ENCODE measurements at regions not wholly inside any gene's neighbourhood (a gene's known extent, or its start where the extent isn't known, plus 50 kb on each side); places are given as distances from the start of the nearest gene placed in this dataset.

DNA sequence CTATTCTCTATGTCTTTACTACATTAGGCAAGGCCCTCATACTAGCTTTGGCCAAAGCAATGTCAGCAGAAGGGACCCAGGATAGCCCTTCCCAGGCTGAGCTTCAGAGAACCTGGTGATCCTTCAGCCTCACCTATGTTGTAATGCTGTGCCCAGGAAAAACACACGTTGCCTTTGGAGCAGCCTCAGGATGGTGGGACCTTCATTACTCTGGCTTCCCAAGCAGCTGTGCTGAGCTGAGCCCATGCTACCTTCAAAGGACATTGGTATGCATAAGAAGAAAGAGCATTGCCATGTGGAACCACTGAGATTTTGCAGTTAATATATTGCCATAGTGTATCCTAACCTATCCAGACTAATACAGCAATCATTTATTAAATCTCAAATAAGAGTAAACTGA, 756.4 kb upstream of the ID2 start:
- no peak for DNase-seq (ENCODE audit: low read depth, low spot score)

DNA sequence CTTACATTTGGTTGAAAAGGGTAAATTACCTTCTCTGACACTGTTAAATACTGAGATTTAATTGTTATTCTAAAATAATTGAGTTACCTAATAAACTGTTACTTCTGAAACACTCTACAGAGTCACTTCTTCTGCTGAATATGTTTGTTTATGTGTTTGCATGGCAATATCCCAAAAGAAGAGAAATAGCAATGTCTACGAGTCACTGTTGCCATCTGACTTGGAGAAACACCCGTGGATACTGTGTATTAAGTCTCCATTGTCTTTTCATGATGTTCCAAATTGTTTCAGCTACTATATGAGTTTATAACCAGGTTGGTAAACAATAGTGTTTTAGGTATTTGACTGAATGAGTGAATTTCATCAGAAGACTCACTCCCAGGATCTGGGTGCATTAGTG, 754.2 kb upstream of the ID2 start:
- DNase-seq (ENCODE audit: low read depth, low spot score), result no peak

DNA sequence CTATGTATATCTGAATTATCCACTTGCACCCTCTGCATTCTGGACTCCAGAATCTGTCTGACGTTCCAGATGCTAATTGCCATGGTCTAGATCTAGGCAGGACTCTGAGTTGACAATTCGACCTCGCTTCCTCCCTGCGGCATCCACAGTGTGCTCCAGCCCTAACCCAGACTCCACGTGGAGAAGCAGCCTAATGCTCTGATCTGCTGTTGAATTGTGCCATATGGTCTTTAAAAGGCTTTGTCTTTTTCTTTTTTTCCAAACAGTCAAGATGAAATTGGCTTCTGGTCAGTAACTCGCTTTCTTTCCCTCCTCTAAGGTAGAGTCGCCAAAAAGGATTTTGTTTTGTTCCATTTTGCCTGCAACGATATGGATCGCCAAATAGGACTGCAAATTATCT, 752.6 kb upstream of the ID2 start:
- DNase-seq (ENCODE audit: low read depth, low spot score), result no peak

DNA sequence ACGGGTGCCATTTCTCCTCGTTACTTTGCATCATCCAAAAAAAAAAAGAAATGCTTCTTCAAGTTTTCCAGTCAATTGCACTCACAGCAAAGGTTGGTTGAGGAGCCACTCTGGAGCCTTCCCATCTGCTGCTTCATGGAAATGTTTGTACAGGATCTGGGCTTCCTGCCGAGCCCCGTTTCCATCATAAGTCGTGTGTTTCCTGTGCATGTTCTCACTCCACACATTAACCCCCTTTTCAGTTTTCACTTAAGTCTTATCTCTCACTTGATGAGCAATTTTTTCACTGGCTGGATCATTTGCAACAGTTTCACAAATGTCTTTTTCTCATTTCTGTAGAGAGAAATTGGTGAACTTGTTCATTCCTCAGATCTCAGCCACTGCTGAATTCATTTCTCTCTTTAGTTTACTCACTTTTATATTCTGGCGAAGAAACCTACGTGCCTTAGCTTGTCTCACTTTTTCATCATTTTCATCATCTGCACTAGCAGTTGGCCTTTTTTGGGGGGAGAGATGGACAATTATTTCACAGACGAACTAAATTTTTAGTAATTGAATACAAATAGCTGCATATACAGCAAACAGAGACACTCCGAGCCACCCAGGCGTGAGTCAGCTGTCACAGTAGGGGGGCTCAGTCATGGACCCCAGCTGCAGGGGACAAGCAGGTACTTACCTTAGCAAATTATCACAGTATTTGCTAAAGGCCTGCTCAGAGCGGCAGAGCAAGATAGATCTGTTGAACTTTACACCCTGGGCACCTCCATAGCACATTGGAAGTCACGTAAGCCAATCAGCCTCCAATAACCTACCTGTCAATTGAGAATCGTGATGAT, 750.8 kb upstream of the ID2 start:
- DNase-seq (ENCODE audit: low read depth, low spot score), result no peak

DNA sequence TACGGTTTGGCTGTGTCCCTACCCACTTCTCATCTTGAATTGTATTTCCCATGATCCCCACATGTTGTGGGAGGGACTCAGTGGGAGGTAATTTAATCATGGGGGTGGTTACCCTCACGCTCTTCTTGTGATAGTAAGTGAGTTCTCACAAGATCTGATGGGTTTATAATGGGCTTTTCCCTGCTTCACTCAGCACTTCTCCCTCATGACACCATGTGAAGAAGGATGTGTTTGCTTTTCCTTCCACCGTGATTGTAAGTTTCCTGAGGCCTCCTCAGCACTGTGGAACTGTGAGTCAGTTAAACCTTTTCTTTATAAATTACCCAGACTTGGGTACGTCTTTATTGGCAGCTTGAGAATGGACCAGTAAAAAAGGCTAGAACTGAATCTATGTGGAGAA, 750.0 kb upstream of the ID2 start:
- DNase-seq (ENCODE audit: low read depth, low spot score), result no peak

DNA sequence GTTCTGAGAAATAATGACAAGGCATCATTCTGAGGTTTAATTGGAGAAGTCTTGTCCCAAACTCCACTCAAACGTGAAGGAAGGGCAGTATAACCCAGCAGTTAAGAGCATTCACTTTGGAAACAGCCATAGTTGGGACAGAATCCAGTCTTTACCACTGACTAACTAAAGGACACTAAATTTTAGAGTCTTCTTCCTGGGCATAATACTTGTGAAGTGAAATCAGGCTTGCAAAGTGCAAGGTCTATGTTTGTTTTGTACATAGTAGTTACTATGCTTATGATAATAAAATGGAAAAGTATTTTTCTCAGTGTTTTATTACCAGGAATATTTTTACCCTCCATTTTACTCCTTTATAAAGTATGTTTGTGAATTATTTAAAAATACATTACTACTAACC, 748.2 kb upstream of the ID2 start:
- DNase-seq (ENCODE audit: low read depth, low spot score), result no peak

DNA sequence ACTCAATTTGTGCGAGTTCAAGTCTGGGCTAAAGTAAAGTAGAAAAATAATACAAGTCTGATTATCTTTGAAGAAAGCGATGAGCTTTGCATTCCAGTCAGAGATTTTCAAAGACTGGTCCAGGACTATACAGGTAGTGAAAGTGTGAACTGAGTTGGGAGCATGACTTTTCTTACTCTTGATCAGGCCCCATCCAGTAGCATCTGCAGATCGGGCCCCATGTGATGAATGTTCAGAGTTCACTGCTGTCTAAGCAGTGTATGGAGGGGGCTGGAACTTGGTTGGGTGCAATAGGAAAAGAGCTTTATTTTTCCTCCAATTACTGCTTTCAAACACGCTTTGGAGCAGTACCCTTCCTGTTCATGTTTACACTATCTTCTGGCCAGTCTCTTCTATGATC, 747.4 kb upstream of the ID2 start:
- DNase-seq (ENCODE audit: low read depth, low spot score), result no peak

- no peak for DNase-seq (ENCODE audit: low read depth, low spot score)
Measured at GRCh38 chr2:7937082-7937481, 744.8 kb upstream of the ID2 start.

DNA sequence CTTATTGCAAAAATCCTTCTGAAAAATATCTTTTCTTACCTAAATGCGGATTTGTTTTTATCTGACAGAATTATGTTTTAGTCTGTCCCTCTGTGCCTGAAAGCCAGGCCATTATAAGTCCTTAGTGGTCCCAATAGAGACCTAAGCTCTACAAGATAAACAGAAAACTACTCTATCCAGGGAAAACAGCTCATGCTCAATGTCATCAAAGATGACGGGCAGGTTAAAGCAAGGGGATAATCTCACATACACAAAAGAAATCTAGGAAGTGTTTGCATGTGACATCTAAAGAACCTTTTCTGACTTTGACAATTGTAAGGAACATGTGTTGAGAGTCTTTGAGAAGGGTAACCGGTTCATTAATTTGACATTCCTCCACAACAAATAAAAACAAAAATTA, 741.1 kb upstream of the ID2 start:
- DNase-seq (ENCODE audit: low read depth, low spot score), result no peak

DNA sequence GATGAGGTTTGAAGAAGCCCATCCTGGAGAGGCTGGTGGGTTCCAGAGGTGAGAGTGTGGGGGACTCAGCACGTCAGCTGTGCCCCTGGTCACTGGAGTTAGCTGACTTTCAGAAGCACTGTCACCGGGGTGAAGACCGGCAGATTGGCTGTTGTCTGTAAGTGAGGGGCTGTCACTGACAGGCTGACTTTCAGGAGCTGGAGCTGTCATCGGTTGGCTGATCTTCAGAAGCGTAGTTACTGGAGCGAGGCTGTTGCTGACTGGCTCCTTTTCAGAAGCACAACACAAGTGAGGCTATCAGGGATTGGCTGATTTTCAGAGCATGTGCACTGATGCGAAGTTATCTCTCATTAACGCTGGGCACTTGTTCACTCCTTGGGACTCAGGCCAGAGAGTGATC, 738.4 kb upstream of the ID2 start:
- no peak for DNase-seq (ENCODE audit: low read depth, low spot score)

GRCh38 chr2:7945026-7945425, 736.8 kb upstream of the ID2 start:
- DNase-seq (ENCODE audit: low read depth, low spot score), result no peak

DNA sequence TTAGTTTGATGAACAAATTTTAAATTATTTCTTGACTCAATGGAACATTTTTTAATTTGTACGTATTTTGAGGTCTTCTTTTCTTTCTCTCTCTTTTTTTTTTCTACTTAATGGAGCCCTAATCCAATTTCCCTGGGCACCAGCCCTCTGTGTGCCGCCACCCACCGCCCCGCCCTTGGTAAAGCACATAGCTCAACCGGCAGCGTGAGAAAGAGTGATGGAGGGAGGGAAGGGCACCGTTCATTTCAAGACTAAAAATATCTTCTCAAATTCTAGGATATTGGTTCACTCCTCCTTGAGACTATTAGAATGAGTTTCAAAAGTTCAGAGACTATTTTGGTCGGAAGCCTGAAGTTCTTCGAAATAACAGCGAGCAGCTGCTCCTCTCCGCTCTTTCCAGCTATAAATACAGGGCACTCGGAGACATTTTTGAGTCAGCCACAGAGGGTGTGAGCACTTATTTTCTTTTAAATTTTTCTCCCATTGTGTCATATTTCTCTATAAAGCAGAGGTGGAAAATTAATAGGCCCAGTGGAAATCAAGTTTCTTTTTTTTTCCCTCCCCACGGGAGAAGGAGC, 731.7 kb upstream of the ID2 start:
- no peak for DNase-seq (ENCODE audit: low read depth, low spot score)

DNA sequence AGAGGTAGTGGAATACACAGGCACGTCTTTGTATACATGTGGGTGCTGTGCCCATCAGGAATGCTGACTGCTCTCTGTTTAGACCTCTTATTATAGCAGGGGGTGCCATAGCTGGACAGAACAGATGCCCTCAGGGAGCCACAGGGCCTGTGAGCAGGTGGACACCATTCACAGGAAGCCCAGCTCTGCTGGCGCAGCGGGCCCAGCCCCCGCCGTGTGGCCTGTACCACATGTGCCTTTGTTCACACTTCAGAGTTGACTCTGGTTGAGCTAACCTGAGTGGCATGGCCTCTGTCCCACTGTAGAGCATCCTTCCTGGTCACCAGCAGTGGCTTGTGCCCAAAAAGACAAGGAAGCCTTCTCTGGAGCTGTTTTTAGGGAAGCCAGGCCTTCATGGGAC, 730.9 kb upstream of the ID2 start:
- no peak for DNase-seq (ENCODE audit: low read depth, low spot score)

- DNase-seq (ENCODE audit: low read depth, low spot score), result no peak
Measured at GRCh38 chr2:7951490-7951889, 730.4 kb upstream of the ID2 start.

DNA sequence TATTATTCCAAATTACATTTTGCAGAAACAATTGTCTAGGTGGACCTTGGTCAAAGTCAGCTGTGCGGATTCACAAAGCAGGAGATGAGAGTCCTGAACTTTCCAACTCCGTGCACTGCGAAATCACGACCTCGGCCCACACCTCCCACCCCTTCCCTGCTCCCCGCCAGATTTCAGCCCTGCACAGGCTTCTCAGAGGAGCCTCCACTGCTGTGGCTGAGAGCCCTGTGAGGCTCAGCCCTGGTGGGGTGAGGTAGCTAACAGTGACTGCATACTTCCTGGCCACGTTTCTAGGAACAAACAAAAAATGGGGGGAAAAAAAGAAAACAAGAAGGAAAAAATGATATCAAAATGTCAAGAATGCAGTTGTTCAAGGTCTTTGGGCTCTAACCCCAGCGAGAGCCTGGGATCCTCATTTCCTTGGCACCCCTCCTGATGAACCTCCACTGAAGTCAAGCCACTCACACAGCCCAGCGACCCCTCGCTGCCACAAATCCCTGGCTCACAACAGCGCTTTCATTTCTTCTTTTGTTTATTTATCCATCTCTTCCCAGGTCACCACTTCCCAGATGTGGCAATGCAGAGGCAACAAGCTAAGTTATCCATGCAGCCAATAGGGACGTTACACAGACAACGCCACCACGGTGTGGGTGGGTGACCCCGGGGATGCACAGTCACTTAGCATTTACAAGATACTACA, 729.7 kb upstream of the ID2 start:
- no peak for DNase-seq (ENCODE audit: low read depth, low spot score)

GRCh38 chr2:7953195-7953594, 728.7 kb upstream of the ID2 start:
- no peak for DNase-seq (ENCODE audit: low read depth, low spot score)

- DNase-seq (ENCODE audit: low read depth, low spot score), result no peak
Measured at GRCh38 chr2:7954234-7954633, 727.6 kb upstream of the ID2 start.

GRCh38 chr2:7956126-7956689, 725.6 kb upstream of the ID2 start:
- DNase-seq (ENCODE audit: low read depth, low spot score), result peak; percentile 15

DNA sequence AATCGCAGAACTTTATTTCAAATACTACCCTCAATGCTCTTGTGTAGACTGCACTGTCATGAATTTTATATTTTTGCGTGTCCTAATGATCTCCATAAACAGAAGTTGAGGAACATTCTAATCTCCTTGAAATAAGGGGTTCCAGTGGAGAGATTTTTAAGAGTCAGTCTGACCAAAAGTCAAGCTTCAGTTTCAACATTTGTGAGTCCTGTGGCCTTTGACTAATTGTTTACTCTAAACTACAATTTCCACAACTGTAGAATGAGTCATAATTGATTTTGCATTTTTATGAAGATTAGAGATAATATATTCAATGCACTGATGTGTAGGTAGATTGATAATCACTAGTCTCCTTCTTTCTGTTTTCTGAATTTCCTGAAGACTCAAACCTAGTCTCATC, 720.3 kb upstream of the ID2 start:
- DNase-seq (ENCODE audit: low read depth, low spot score), result no peak

DNA sequence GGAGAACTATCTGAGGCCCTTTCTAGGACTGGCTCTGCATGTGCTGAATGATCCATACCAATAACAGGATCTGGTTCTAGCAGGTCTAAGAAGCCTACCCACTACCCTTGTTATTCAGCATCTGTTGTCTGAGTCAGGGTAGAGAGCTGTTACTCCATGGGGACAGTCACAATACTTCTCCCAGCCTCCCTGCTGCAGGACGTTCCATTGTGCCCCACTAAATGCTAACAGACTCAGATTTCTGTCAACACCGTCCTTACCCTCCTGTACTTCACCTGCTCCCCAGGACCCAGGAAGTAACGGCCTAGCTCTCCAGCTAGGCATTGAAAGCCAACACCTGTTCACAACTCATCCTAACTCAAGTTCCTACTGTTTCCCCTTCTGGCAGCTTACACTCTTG, 719.7 kb upstream of the ID2 start:
- no peak for DNase-seq (ENCODE audit: low read depth, low spot score)

DNA sequence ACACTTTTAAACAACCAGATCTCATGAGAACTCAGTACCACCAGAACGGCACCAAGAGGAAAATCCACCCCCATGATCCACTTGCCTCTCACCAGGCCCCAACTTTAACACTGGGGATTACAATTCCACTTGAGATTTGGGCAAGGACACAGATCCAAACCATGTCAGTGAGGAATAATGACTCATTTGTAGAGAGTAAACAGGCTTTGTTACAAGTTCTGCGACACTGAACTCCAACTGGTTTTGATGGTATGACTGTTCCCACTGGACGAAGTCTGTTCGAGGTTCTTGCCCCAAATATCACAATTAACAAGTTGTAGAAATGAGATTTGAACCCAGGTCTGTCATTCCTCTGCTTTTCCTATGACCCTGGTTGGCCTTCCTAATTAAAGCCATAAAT, 718.1 kb upstream of the ID2 start:
- DNase-seq (ENCODE audit: low read depth, low spot score), result no peak

DNA sequence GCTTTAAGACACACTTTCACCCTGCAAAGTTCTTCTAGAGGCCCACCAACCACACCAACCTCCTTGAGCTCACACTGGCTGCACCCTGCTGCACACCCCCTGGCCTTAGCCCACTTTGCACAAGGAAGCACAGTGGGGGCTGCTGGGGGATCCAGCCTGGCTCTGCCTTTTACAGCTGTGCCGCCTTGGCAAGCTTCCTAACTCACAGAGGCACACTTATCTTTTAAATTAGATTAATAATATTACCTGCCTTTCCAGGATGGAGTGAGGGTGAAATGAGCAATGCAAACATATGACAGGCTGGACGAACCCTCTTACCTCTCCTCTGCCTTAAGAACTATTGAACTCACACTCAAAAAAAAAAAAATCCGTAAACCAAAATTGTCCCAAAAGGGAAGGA, 715.8 kb upstream of the ID2 start:
- DNase-seq (ENCODE audit: low read depth, low spot score), result no peak

Data from ELF-1 (cell line).